ENCODE measurements at regions not wholly inside any gene's neighbourhood (a gene's known extent, or its start where the extent isn't known, plus 50 kb on each side); places are given as distances from the start of the nearest gene placed in this dataset.

DNA sequence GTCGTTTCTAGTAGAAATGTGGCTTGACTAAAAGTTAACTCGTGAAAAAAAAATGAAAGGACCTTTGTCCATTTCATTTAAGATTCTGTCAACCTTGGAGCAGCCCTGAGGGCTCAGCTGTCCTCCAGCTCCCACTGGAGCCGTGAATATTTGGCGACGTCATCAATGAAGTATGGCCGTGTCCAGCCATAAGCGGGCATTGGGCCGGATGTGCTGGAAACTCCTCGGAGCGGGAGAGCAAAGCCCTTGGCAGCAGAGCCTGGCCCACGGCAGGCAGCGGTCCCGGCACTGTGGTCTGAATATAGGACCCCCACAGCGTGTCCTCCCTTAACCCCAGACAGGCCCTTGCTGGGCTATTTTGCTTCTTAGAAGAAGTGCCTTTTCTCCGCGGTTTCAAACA is 50.0 kb downstream of the JAKMIP3 start:
- DNase-seq (ENCODE audit: extremely low read depth, low read depth) = no peak
- TF ChIP-seq, protein P1, sequence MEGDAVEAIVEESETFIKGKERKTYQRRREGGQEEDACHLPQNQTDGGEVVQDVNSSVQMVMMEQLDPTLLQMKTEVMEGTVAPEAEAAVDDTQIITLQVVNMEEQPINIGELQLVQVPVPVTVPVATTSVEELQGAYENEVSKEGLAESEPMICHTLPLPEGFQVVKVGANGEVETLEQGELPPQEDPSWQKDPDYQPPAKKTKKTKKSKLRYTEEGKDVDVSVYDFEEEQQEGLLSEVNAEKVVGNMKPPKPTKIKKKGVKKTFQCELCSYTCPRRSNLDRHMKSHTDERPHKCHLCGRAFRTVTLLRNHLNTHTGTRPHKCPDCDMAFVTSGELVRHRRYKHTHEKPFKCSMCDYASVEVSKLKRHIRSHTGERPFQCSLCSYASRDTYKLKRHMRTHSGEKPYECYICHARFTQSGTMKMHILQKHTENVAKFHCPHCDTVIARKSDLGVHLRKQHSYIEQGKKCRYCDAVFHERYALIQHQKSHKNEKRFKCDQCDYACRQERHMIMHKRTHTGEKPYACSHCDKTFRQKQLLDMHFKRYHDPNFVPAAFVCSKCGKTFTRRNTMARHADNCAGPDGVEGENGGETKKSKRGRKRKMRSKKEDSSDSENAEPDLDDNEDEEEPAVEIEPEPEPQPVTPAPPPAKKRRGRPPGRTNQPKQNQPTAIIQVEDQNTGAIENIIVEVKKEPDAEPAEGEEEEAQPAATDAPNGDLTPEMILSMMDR (IDR thresholded peaks at IDR 0.05; ENCODE audit: low read depth, low read length, missing control alignments) = no peak
- H3K4me3 ChIP-seq (replicated peaks; ENCODE audit: low read depth, low read length) = no peak overlapping the region

DNA sequence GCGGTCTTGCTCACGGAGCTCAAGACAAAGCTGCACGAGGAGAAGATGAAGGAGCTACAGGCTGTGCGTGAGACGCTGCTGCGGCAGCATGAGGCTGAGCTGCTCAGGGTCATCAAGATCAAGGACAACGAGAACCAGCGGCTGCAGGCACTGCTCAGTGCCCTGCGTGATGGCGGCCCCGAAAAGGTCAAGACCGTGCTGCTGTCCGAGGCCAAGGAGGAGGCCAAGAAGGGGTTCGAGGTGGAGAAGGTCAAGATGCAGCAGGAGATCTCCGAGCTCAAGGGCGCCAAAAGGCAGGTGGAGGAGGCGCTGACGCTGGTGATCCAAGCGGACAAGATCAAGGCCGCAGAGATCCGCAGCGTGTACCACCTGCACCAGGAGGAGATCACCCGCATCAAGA is 51.4 kb downstream of the JAKMIP3 start:
- DNase-seq (ENCODE audit: extremely low read depth, low read depth) = no peak
- H3K4me3 ChIP-seq (replicated peaks; ENCODE audit: low read depth, low read length) = no peak overlapping the region
- TF ChIP-seq, protein P1 (IDR thresholded peaks at IDR 0.05; ENCODE audit: low read depth, low read length, missing control alignments) = no peak

DNA sequence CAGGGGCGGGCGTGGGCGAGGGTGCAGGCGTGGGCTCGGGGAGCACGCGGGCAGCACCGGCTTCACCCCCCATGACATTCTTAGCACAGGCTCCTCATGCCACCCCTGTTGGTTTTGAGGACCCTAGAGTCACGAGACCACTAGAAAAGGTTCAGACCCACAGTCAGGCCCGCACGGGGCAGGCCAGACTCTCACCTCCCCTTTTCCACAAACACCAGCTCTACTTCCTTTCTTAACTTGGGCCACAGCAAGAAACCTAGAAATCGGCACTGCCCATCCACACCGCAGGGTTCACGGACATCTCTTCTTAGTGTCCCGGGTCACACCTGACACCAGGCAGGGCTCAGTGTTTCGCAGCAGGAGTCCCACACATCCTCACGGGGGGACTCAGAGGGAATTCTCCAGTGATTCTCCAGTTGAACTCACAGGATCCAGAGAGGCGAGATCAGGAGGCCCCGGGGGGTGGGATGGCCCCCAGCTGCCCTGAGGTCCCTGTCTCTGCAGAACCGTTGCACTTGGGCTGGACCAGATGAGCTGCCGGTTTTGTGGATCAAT is 52.0 kb downstream of the JAKMIP3 start:
- DNase-seq (ENCODE audit: extremely low read depth, low read depth) = no peak
- no peak overlapping the region for H3K4me3 ChIP-seq (replicated peaks; ENCODE audit: low read depth, low read length)
- TF ChIP-seq, protein P1 (IDR thresholded peaks at IDR 0.05; ENCODE audit: low read depth, low read length, missing control alignments) = no peak

DNA sequence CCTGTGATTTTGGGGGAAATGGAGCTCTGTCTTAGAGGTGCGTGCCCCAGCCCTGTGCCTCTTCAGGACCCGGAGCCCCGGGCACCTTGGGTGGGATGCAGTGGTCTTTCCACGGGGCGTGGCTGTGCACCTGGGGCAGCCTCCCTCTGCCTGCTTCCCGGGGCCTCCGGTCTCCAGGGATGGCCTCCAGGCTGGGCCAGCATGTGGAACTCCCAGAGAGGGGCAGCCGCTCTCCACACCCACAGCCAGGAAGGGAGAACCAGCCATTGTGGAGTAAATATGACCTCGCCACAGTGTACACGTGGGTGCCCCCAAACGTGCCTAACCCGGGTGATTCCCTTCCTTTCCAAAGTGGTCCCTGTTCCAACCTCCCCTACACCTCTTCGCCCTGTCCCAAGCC is 52.6 kb downstream of the JAKMIP3 start:
- TF ChIP-seq, protein P1 (IDR thresholded peaks at IDR 0.05; ENCODE audit: low read depth, low read length, missing control alignments) = no peak
- H3K4me3 ChIP-seq (replicated peaks; ENCODE audit: low read depth, low read length) = no peak overlapping the region
- no peak for DNase-seq (ENCODE audit: extremely low read depth, low read depth)

DNA sequence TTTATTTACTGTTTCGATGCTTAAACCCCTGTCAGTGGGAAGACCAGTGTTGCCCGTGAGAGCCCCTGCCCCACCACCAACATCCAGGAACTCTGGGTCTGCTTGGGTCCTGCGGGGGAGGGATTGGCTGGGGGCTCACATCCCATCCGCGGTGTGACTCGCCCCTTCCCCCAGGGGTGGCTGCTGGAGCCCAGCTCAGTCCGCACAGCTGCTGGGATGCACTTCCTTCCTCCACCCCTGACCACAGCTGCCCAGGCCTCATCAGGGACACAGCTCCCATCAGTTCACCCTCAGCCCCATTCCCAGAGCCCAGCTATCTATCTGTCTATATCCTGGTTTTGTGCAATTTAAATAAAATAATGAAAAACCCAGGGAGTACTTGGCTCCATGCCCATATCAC is 54.5 kb downstream of the JAKMIP3 start:
- no peak for DNase-seq (ENCODE audit: extremely low read depth, low read depth)
- no peak overlapping the region for H3K4me3 ChIP-seq (replicated peaks; ENCODE audit: low read depth, low read length)
- TF ChIP-seq, protein P1 (IDR thresholded peaks at IDR 0.05; ENCODE audit: low read depth, low read length, missing control alignments) = no peak

DNA sequence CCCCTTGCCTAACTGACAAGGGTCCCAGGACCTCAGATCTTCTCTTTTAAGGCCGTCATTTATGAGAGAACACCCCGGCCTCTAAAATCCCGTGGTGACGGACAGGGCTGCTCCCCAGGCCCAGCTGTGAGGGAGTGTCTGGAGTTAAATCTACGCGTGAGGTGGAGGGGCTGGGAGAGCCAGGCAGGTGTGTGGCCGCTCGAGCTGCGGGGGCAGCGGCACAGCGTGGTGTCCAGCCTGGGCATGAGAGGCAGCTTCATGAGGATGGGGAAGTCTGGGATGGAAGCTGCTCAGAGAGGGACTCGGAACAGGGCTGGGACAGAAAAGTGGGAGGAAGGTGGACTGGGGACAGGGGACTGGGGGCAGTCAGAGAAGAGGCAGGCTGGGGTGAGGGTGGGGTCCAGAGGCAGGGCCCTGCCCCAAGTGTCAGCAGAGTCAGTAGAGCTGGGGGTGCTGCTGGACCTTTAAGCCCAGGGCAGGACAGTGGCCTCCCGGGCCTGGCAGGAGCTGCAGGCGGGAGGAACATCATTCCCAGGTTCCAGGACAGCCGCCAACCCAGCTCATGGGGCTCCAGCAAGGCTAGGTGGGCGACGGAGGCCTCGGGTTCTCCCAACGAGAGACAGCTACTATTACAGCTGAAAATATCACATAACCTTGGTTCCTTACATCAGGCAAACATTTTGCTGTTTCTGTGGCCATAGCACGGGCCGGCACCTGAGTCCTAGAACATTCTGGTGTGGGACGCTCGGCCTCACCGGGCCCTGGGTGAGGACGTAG is 55.2 kb downstream of the JAKMIP3 start:
- no peak for DNase-seq (ENCODE audit: extremely low read depth, low read depth)
- H3K4me3 ChIP-seq (replicated peaks; ENCODE audit: low read depth, low read length) = no peak overlapping the region

More for the DNA sequence above, 55.2 kb downstream of the JAKMIP3 start:
- TF ChIP-seq, protein P1 (IDR thresholded peaks at IDR 0.05; ENCODE audit: low read depth, low read length, missing control alignments) = no peak
